ENCODE measurements at regions not wholly inside any gene's neighbourhood (a gene's known extent, or its start where the extent isn't known, plus 50 kb on each side); places are given as distances from the start of the nearest gene placed in this dataset.
"Not testable (repeated sequence)": the region's sequence is repeated elsewhere in the genome, so short reads cannot be mapped to it uniquely, and the experiment has no call there.

DNA sequence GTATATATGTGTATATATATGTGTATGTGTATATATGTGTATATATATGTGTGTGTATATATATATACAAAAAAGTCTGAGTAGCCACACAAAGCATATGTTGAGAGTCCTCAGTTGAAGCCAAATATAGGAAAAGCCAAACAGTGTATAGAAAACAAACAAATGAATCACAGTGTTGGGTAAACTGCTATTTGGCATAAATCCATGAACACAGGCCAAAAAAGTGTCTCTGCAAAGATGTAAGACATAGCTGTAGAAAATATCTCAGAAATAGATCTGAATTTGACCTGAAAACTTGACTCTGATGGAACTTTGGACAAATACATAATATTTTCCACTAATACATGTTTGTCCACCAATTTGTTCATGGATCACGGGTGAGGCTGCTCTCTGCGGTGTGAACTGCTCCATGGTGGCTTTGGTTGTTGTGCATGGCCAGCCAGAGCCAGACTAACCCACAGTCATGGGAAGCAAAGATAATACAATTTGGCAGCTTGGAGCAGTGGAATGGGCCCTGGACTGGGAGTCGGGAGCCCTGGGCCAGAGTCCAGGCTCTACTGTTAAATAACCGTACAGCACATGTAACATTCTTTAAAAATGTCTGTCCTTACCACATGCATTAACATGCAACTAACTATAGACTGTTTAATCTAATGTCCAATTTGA lies 76.9 kb upstream of the EED start:
- no peak for TF ChIP-seq CTCF (IDR thresholded peaks at IDR 0.05)
- Histone ChIP-seq H3K4me3 (ENCODE audit: low read depth in 1 of 2, low read length in 1 of 2) (no peak overlapping the region), H3K9me3 (no peaks in the 10 kb centered on the region), H3K27ac (no peak overlapping the region), H3K27me3 (no peaks in the 10 kb centered on the region), H3K36me3 (no peaks in the 10 kb centered on the region), H3K4me1 (ENCODE audit: control insufficient read depth in 1 of 2, insufficient read depth in 1 of 2, low read depth in 1 of 2, low read length in 1 of 2) (peaks cover 27 to 33% of the 10 kb centered on the region in 2 experiments)

- H3K27me3 ChIP-seq; H3K27ac ChIP-seq; H3K36me3 ChIP-seq; H3K4me3 ChIP-seq (ENCODE audit: low read depth in 1 of 2, low read length in 1 of 2); H3K9me3 ChIP-seq: not testable (repeated sequence)
- peaks cover 31 to 34% of the 10 kb centered on the region in 2 experiments for H3K4me1 ChIP-seq (ENCODE audit: control insufficient read depth in 1 of 2, insufficient read depth in 1 of 2, low read depth in 1 of 2, low read length in 1 of 2)
Observed at GRCh38 chr11:86166287-86166686, 78.3 kb upstream of the EED start.

DNA sequence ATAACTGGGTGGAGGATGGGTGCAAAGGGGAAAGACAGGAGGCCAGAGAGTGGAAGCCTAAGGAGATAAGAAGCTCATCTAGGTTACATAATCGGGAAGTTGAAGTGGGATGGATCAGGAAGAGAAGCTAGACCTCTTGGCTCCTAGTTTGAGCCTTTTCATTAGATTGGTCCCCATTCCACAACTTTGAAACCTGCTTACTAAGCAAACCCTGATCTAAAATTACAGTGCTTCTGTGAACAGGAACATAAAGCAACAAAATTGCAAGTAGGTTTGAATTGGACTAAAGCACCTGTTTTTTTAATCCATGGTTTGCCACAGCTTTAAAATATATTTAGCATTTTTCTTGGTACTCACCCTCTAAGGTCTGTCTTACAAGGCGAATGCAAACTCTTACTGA lies 80.4 kb upstream of the EED start:
- Histone ChIP-seq H3K36me3 (no peaks in the 10 kb centered on the region), H3K27ac (peak overlapping the region; percentile 91), H3K9me3 (no peaks in the 10 kb centered on the region), H3K27me3 (no peaks in the 10 kb centered on the region), H3K4me1 (ENCODE audit: control insufficient read depth in 1 of 2, insufficient read depth in 1 of 2, low read depth in 1 of 2, low read length in 1 of 2) (peaks cover 36 to 41% of the 10 kb centered on the region in 2 experiments), H3K4me3 (ENCODE audit: low read depth in 1 of 2, low read length in 1 of 2) (no peak overlapping the region)
- no peak for TF ChIP-seq CTCF (IDR thresholded peaks at IDR 0.05)

DNA sequence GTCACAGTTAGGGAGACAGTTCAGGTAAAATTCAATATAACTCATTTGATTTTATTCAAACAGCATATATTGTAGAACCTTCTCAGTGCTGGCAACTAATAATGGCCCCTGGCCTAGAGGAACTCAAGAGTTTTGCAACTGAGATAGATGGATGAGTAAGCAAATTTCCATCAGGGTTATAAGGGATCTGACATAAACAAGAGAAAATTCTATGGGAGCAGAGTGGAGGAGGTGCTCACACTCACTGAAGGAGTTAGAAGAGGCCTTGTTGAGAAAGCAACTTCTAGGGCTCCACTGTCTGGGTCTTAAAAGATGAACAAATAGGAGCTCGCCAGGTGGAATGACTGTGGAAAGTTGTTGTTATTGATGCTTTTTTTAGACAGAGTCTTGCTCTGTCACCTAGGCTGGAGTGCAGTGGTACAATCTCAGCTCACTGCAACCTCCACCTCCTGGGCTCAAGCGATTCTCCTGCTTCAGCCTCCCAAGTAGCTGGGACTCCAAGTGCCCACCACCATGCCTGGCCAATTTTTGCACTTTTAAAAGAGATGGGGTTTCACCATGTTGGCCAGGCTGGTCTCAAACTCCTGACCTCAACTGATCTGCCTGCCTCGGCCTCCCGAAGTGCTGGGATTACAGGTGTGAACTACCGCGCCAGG lies 81.2 kb upstream of the EED start:
- not testable (repeated sequence) for H3K9me3 ChIP-seq, H3K36me3 ChIP-seq, H3K27me3 ChIP-seq
- peaks cover 42 to 44% of the 10 kb centered on the region in 2 experiments for H3K4me1 ChIP-seq (ENCODE audit: control insufficient read depth in 1 of 2, insufficient read depth in 1 of 2, low read depth in 1 of 2, low read length in 1 of 2)
- peak overlapping the region; percentile 91 for H3K27ac ChIP-seq
- peak overlapping the region in 1 of 2 experiments; percentile 1 for H3K4me3 ChIP-seq (ENCODE audit: low read depth in 1 of 2, low read length in 1 of 2)

- Histone ChIP-seq H3K27ac (peak overlapping the region; percentile 91), H3K27me3 (no peaks in the 10 kb centered on the region), H3K9me3 (no peaks in the 10 kb centered on the region), H3K4me1 (ENCODE audit: control insufficient read depth in 1 of 2, insufficient read depth in 1 of 2, low read depth in 1 of 2, low read length in 1 of 2) (peaks cover 53% of the 10 kb centered on the region in 2 experiments), H3K36me3 (no peaks in the 10 kb centered on the region), H3K4me3 (ENCODE audit: low read depth in 1 of 2, low read length in 1 of 2) (no peak overlapping the region)
- TF ChIP-seq CTCF (IDR thresholded peaks at IDR 0.05), result no peak
Observed at GRCh38 chr11:86162239-86162638, 82.3 kb upstream of the EED start.

- Histone ChIP-seq H3K9me3 (no peaks in the 10 kb centered on the region), H3K4me1 (ENCODE audit: control insufficient read depth in 1 of 2, insufficient read depth in 1 of 2, low read depth in 1 of 2, low read length in 1 of 2) (peaks cover 54 to 57% of the 10 kb centered on the region in 2 experiments), H3K27ac (peak overlapping the region; percentile 91), H3K4me3 (ENCODE audit: low read depth in 1 of 2, low read length in 1 of 2) (no peak overlapping the region), H3K27me3 (no peaks in the 10 kb centered on the region), H3K36me3 (no peaks in the 10 kb centered on the region)
- no peak for TF ChIP-seq CTCF (IDR thresholded peaks at IDR 0.05)
Observed at GRCh38 chr11:86161837-86162236, 82.7 kb upstream of the EED start.

All from neutrophil (primary cell).